Neutrophil (primary cell): ENCODE measurements at regions not wholly inside any gene's neighbourhood (a gene's known extent, or its start where the extent isn't known, plus 50 kb on each side); places are given as distances from the start of the nearest gene placed in this dataset.

ENCODE experiments used
- H3K27ac ChIP-seq: fragments of 200-600 bp; sonication (generic); 2 replicates; pipeline ENCODE4 v1.5.1; 2016; ENCODE audit warnings: mild to moderate bottlenecking, moderate library complexity
- H3K27me3 ChIP-seq: fragments of 200-600 bp; sonication (generic); 2 replicates; pipeline ENCODE4 v1.6.0; 2016; ENCODE audit warnings: mild to moderate bottlenecking
- H3K36me3 ChIP-seq: fragments of 200-600 bp; sonication (generic); 2 replicates; pipeline ENCODE4 v1.5.1; 2017
- H3K4me1 ChIP-seq, 2 experiments: fragments of 200-600 bp in 1 of 2; sonication (generic) in 1 of 2; 1 replicate in 1 of 2; 2 replicates in 1 of 2; pipeline versions ENCODE4 v1.5.1 to v1.6.1; 2013 to 2016; ENCODE audit warnings: low read depth in 1 of 2, low read length in 1 of 2, mild to moderate bottlenecking in 1 of 2, moderate library complexity in 1 of 2; ENCODE audit not compliant: control insufficient read depth in 1 of 2, insufficient read depth in 1 of 2
- H3K4me3 ChIP-seq, 2 experiments: fragments of 200-600 bp in 1 of 2; sonication (generic) in 1 of 2; 1 replicate in 1 of 2; 2 replicates in 1 of 2; pipeline ENCODE4 v1.5.1; 2013 to 2016; ENCODE audit warnings: low read depth in 1 of 2, low read length in 1 of 2, mild to moderate bottlenecking in 1 of 2, moderate library complexity in 1 of 2
- H3K9me3 ChIP-seq: fragments of 200-600 bp; sonication (generic); 2 replicates; pipeline ENCODE4 v1.5.1; 2016
- TF ChIP-seq, protein P1 (sequence below): fragments of 200-600 bp; sonication (generic); IDR thresholded peaks from 2 replicates; pipeline ENCODE4 v1.5.1; 2016; ENCODE audit warnings: antibody characterized with exemption

DNA sequence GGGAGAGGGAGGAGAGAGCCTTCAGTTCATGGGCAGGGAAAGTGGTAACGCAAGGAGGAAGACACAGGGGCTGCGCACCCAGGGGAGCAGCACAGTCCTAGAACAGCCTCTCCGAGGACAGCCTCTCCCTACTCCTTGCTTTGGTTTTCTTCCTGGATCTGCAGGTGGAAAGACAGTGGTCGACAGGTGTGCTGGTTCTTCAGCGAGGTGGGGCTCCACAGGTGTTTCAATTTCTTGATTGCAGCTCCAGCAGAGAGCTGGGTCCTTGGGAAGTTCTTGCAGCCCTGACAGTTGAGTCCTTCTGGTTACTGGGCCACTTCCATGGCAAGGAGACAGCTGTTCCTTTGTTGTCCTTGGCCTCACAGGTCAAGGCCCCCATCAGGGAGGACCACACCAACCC is 220.7 kb upstream of the NR2F2 start:
- no peaks in the 10 kb centered on the region for H3K4me1 ChIP-seq

DNA sequence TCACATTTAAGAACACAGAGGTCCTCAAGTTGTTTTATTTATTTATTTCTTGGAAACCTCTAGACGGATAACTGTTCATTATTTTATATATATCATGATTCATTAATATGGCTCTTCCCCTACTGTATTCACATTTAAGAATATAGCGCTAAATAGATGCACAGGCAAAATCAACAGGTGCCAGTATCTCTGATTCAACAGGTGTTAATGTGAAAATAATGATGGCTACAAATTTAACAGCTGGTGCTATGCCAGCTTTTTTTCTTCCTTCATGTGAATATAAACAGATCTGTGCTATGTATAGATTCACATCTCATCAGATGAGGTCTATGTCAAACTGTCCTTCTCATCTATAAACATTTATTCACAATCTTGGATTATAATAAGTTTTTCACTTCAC is 218.5 kb upstream of the NR2F2 start:
- H3K4me1 ChIP-seq = no peaks in the 10 kb centered on the region
- H3K27ac ChIP-seq = no peak overlapping the region
- H3K27me3 ChIP-seq = no peaks in the 10 kb centered on the region
- no peaks in the 10 kb centered on the region for H3K36me3 ChIP-seq
- H3K9me3 ChIP-seq = no peaks in the 10 kb centered on the region
- TF ChIP-seq, protein P1, sequence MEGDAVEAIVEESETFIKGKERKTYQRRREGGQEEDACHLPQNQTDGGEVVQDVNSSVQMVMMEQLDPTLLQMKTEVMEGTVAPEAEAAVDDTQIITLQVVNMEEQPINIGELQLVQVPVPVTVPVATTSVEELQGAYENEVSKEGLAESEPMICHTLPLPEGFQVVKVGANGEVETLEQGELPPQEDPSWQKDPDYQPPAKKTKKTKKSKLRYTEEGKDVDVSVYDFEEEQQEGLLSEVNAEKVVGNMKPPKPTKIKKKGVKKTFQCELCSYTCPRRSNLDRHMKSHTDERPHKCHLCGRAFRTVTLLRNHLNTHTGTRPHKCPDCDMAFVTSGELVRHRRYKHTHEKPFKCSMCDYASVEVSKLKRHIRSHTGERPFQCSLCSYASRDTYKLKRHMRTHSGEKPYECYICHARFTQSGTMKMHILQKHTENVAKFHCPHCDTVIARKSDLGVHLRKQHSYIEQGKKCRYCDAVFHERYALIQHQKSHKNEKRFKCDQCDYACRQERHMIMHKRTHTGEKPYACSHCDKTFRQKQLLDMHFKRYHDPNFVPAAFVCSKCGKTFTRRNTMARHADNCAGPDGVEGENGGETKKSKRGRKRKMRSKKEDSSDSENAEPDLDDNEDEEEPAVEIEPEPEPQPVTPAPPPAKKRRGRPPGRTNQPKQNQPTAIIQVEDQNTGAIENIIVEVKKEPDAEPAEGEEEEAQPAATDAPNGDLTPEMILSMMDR = no peak
- no peak overlapping the region for H3K4me3 ChIP-seq

More for the DNA sequence above, 220.7 kb upstream of the NR2F2 start:
- TF ChIP-seq, protein P1 = no peak
- no peaks in the 10 kb centered on the region for H3K27me3 ChIP-seq
- no peaks in the 10 kb centered on the region for H3K36me3 ChIP-seq
- H3K9me3 ChIP-seq = no peaks in the 10 kb centered on the region
- H3K4me3 ChIP-seq = no peak overlapping the region
- H3K27ac ChIP-seq = no peak overlapping the region

DNA sequence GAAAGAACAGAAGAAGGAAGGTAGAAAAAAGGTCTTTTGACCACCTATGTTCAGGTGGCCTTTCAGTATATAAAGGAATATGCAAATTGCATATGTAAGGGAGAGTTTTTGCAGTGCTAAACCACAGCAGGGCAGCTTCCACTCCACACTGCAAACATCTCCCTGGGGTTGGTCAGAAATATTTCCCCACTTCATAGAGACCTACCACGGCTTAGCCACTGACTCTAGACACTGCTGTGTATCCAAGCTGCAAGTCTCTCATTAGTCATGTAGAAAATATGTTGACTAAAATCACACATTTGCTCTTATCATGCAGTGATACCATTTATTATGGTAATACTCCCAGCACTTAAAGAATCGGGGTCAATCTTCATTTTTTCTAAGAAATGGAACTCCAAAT is 214.9 kb upstream of the NR2F2 start:
- H3K9me3 ChIP-seq = no peaks in the 10 kb centered on the region
- TF ChIP-seq, protein P1 = no peak
- H3K4me3 ChIP-seq = no peak overlapping the region
- no peaks in the 10 kb centered on the region for H3K4me1 ChIP-seq
- H3K27ac ChIP-seq = no peak overlapping the region
- H3K36me3 ChIP-seq = no peaks in the 10 kb centered on the region
- no peaks in the 10 kb centered on the region for H3K27me3 ChIP-seq

DNA sequence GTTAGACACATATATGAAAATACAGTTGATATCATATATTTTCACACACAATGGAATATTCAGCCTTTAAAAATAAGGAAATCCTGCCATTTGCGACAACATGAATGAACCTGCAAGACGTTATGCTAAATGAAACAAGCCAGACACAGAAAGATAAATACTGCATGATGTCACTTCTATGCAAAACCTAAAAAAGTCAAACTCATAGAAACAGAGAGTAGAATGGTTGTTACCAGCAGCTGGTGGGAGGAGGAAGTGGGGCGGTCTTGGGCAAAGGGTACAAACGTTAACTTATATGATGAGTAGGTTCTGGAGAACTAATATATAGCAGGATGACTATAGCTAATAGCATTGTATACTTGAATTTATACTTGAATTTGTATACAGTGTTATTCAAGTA is 213.2 kb upstream of the NR2F2 start:
- no peak overlapping the region for H3K27ac ChIP-seq
- no peaks in the 10 kb centered on the region for H3K9me3 ChIP-seq

DNA sequence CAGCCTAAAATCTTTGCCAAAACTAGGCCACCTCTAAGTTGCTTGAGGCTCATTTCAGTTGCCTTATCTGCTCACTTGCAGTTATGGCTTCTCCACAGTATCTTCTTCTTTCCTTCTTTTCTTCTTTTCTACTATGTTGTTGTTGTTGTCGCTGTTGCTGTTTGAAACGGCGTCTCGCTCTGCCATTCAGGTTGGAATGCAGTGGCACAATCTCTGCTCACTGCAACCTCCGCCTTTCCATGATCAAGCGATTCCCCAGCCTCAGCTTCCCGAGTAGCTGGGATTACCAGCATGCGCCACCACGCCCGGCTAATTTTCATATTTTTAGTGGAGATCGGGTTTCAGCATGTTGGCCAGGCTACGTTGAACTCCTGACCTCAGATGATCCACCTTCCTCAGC is 210.8 kb upstream of the NR2F2 start:
- TF ChIP-seq, protein P1 = no peak
- H3K9me3 ChIP-seq = no peaks in the 10 kb centered on the region
- no peak overlapping the region for H3K4me3 ChIP-seq

More for the DNA sequence above, 213.2 kb upstream of the NR2F2 start:
- Histone ChIP-seq H3K36me3 (no peaks in the 10 kb centered on the region), H3K4me1 (no peaks in the 10 kb centered on the region), H3K4me3 (no peak overlapping the region), H3K27me3 (no peaks in the 10 kb centered on the region)
- TF ChIP-seq, protein P1 = no peak

More for the DNA sequence above, 210.8 kb upstream of the NR2F2 start:
- Histone ChIP-seq H3K27ac (no peak overlapping the region), H3K4me1 (no peaks in the 10 kb centered on the region), H3K27me3 (no peaks in the 10 kb centered on the region), H3K36me3 (no peaks in the 10 kb centered on the region)
